ENCODE measurements at regions not wholly inside any gene's neighbourhood (a gene's known extent, or its start where the extent isn't known, plus 50 kb on each side); places are given as distances from the start of the nearest gene placed in this dataset.
"Not testable (repeated sequence)": the region's sequence is repeated elsewhere in the genome, so short reads cannot be mapped to it uniquely, and the experiment has no call there.

DNA sequence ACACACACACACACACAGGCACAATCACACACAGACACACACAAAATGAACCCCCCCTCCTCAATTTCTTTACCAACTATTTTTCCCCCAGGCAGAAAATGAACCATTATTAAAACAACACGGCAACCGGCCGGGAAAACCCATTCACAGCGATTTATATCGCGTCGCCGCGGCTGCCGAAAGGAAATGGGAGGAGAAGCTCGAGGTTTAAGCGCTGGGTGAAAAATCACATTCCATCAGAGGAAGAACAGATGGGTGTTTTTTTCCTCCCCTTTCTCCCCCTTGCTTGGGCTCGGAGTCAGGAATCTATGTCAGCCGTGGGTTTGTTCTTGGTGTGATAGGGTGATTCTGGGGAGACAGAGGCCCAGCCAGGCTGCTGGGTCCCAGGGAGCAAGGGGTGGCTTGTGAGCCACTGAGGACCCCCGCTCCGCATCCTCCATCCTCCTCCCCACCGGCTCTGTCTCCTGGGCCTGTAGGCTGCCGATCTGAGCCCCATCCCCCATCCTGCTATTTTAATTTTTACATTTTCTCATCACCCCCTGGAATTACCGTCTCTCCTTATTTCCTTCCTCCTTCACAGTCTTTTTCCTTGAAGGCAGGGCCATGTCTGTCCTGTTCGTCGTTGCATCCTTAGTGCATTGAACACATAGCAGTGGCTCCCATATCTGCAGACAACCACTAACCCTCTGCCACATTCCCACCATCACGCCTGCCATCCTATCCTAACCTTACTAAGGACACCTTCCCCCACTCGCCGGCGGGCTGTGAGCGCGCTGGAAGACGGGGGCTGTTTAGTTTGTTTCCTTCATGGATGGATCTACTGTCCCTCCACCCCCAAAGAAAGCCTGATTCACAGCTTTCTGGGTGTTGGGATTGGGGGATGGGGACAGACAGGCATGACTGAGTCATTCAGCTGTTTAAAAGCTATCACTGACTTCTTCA lies 137.7 kb downstream of the CRLF3 start:
- not testable (repeated sequence) for DNase-seq (ENCODE audit: low read depth)

DNA sequence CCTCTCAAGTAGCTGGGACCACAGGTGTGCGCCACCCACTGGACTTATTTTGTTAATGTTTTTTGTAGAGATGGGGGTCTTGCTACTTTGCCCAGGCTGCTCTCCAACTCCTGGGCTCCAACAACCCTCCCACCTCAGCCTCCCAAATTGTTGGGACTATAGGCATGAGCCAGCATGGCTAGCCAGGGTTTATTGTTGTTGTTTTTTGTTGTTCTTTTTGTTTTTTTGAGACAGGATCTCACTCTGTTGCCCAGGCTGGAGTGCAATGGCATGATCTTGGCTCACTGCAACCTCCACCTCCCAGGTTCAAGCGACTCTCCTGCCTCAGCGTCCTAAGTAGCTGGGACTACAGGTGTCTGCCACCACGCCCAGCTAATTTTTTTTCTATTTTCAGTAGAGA lies 142.2 kb downstream of the CRLF3 start:
- DNase-seq (ENCODE audit: low read depth) = not testable (repeated sequence)

DNA sequence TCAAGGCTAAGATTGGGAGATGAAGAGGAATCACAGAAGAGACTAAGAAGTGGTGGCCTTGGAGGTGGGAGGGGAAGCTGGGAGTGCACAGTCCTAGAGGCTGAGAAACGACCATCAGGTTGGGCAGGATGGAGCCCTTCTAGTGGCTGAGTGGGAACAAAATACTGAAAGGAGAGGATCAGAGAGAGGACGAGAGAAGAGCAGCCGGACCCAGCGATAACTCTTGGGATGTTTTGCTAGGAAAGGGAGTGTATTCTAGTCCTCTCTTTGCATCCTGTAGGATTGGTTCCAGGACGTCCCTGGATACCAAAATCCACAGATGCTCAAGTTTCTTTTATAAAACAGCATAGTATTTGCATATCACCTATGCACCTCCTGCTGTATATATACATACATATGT lies 143.8 kb downstream of the CRLF3 start:
- not testable (repeated sequence) for DNase-seq (ENCODE audit: low read depth)

DNA sequence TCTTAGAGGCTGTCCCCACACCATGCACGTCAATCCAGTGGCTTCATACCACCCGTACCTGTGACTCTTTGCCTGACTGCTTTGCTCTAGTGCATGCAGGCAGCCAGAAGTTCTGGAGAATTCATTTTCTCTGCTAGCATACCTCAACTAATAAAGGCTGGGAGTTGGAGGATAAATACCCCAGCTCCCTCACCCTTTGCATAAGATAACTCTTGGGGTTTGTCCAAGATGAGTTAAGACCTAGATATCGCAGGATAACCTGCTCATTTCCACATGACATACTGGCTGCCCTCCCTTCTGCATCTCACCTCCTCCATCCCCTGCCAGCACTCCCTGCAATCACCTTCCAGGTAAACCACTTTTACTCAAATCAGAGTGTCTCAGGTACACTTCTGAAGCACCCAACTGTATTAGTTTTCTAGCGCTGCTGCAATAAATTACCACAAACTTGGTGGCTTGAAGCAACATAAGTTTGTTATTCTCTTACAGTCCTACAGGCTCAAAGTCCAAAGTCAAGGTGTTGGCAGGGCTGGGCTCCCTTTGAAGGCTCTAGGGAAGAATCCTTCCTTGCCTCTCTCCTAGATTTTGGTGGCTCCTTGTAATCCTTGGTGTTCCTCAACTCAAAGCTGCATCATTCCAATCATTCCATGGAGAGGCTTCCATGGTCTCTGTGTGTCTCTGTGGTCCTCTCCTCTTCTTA lies 146.8 kb downstream of the CRLF3 start:
- no peak for DNase-seq (ENCODE audit: low read depth)

DNA sequence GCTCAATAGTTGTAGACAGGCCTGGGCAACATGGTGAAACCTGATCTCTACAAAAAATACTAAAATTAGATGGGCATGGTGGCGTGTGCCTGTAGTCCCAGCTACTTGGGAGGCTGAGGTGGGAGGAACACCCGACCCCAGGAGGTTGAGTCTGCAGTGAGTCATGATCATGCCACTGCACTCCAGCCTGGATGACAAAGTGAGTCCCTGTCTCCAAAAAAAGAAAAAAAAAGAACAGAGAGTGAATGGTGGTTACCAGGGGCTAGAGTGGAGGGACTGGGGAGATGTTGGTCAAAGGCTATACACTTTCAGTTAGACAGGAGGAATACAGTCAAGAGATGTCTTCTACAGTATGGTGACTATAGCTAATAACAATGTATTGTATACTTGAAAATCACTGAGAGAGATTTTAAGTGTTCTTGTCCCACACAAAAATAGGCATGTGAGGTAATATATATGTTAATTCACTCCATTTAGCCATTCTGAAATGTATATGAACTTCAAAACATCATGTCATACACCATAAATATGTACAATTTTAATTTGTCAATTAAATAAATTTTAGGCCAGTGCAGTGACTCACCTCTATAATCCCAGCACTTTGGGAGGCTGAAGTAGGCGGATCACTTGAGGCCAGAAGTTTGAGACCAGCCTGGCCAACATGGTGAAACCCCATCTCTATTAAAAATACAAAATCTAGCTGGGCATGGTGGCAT lies 148.6 kb downstream of the CRLF3 start:
- not testable (repeated sequence) for DNase-seq (ENCODE audit: low read depth)

DNA sequence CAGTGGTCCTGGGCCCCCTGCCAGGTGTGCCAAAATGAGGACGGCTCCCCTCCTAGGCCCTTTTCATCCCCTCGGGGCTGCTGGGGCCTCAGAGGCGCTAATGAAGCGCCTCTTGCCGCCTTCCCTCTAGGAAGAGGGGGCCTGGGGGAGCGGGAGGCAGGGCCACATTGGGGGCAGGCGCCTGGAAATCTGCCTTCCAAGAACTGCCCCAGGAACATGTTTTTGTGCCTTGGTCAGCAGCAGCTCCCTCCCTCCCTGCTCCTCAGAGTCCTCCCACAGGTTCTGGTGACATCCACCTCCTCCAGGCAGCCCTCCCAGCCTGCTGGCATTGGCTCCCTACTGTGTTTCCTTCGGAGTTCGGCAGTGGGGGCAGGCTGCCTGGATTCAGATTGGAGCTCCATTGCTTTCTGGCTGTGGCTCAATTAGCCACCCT lies 155.3 kb downstream of the CRLF3 start:
- not testable (repeated sequence) for DNase-seq (ENCODE audit: low read depth)

DNA sequence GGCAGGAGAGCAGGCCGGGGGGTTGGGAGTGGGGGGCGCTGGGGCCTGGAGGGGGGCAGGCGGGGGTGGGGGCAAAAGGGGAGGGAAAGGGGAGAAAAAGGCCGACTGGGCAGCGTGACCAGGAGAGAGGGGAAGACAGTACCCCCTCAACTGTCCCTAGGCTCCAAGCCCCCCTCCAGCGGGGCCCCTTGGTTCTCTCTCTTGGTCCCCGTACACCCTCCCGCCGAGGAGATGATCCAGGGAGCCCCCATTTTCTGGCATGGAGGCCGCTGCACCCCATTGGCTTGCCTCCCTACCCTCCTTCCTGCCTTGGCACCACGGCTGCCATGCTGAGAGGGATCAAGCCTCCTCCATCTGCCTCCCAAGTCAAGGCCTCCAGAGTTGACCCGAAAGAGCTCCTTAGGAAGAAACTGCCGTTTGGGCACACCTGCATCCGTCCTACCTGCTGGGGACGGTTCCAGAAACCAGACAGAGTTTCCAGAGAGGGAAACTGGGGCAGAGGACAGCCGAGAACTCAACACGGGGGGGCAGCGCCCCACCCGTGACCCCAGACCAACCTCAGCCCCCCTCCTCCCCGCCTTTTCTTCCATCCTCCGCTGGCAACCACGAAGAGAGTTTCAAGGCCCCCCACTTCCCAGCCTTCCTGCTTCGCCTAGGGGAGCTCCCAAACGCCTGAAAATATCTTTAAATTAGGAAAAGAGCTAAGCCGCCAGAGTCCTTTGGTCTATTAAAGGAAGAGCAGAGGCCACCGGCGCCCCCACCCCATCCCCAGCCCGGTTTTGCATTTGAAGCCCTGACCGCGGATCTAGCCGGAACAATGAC lies 155.9 kb downstream of the CRLF3 start:
- not testable (repeated sequence) for DNase-seq (ENCODE audit: low read depth)

DNA sequence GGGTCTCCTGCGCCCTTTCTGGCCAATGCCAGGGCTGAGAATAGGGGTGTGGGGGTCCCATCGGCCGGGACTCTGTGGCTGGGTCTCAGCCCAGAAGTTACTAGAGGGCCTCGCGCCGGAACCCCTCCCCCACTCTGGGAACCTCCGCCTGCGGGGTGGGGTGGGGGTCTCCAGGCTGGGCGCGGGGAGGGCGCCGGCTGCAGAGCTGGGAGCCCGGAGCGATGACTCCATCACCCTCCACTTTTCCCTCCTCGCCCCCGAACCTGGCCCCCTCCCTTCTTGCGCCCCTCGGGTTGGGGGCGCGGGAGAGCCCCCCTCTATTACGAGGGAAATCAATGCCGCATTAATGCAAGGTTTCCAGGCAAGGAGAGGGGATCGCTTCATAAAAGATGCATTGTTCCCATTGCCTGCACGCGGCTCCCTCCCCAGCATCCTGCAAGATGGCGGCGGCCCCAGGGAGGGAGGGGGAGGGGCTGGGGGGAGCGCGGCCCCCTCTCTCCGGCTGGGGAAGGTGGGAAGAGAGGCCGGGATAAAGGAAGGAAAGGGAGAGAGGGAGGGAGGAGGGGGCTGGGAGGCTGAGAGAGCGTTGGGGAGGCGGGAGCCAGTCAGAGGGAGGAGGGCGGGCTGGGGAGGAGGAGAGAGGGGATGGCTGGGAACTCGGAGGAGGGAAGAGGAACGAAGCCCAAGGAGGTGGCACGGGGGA lies 156.7 kb downstream of the CRLF3 start:
- not testable (repeated sequence) for DNase-seq (ENCODE audit: low read depth)

DNA sequence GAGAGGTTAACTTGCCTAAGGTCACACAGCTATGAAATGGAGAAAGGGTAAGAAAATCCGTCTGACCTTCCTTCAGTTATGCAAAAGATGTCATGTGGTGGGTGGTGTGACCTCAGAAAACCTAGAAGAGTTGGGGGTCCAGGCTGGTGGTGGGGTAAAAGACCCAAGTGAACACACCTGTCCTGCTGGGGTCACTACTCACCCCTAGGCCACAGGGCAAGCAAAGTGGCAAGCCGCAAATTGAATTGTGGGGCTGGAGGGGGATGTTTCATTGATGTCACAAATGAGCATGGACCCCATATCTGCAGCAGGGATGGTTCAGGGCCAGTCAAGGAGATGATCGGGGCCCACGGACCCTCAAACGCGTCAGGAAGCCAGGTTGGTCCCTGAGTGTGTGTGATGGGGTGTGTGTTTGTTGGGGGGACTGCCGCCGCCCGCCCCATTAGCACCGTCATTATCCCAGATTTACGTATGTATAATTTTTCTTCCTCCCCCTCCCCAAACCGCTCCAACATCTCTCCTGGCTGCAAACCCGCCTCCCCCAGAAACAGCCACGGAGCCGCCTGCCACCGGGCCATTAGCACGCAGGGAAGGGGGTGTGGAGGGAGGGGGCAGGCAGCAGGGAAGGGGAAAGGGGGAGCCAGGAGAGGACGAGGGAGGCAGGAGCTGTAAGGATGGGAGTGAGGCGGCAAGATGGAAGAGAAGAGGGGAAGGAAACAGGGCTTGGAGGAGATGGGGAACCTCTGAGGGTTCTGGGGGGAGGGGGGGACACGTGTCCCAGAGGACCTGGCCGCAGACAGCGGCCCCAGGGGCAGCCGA lies 157.4 kb downstream of the CRLF3 start:
- not testable (repeated sequence) for DNase-seq (ENCODE audit: low read depth)

DNA sequence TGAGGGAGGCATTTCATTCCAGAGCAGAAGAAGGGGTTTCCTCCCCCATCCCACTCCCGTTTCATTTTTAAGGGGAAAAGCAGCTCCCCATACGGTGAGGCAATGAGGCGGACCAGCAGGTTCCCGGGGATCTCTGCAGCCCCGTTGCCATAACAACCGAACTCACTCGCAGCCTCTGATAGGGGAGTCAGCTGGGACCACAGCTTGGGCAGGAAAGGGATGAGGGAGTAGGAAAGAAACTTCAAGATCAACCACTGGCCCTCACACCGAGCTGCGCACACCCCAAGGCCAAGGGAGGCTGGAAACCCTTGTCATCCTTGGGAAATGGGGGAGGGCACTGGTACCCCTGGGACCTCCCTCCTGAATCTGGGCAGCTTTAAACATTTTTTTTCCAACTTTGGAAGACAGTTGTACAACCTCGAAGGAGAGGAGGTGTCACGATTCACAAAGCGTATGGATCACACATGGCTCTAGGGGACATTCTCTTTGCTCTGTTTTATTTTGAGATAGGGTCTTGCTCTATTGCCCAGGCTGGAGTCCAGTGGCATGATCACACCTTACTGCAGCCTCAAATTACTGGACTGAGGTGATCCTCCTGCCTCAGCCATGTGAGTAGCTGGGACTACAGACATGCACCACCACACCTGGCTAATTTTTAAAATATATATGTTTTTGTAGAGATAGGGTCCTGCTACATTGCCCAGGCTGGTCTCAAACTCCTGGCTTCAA lies 160.6 kb downstream of the CRLF3 start:
- DNase-seq (ENCODE audit: low read depth) = not testable (repeated sequence)

DNA sequence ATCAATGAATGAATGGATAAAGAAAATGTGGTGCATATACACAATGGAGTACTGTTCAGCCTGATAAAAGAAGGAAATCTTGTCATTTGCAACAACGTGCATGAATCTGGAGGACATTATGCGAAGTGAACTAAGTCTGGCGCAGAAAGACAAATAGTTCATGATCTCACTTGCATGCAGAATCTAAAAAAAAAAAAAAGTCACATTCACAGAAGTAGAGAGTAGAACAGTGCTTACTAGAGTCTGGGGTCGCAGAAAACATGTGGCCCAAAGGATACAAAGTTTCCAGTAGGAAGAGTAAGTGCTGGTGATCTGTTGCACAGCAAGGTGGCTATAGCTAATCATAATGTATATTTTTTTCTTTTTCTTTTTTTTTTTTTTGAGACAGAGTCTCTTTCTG lies 167.3 kb downstream of the CRLF3 start:
- DNase-seq (ENCODE audit: low read depth) = not testable (repeated sequence)

DNA sequence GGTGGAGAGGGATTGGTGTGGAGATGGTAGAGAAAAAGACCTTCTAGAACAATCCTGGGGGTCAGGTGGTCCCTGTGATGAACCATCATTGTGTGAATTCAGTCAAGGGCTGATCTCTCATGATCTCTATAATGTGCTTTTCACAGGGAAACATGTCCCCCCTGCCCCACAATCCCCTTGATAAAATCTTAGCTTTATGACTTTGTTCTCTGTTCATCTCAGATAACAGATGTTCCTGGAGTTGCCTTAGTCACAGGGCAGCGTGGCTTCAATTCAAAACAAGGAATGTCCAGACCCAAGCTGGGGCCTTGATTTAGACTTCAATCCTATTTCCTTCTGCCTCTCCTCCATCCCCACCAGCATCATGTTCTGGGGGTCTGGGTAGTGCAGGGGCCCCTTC lies 171.5 kb downstream of the CRLF3 start:
- DNase-seq (ENCODE audit: low read depth) = not testable (repeated sequence)

DNA sequence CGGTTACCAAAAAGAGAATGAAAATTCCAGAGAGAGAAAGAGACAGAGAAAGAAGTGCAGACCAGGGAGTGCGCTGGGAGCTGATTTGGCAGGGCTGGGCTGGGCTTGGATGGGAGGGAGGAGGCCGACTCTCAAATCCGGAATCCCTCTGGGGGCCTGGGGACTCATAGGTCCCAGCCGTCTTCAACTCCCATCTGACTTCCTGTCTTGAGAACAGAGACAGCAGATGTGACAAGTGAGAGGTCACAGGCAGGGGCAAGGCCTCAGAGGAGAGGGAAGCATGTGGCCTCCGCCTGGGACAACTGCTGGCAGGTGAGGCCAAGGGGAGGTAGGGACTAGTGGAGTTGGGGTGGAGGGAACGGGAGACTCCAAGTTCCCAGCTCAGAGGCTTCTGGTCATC lies 172.9 kb downstream of the GOSR1 start:
- DNase-seq (ENCODE audit: low read depth) = not testable (repeated sequence)

DNA sequence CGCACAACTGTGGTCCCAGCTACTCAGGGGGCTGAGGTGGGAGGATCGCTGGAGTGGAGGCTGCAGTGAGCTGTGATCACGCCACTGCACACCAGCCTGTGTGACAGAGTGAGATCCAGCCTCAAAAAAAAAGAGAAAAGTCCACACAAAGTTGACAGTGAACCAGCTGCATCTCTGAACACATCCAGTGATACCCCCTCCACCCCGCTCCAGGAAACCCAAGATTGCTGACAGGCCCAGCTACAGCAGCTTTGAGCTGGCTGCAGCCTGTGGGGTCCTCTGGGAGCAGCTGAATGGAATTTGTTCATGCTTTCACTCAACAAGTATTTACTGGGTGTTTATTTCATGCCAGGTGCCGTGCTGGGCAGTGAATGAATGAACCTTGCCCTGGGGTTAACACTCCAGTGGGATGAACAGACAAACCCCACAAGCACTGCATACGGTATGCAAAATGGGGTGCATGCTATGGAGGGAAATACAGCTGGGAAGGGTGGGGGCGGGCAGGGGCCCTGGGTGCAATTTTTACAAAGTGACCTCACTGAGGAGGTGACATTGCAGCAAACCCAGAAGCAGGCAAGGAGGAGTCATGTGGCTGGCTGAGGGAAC lies 170.9 kb downstream of the GOSR1 start:
- not testable (repeated sequence) for DNase-seq (ENCODE audit: low read depth)

DNA sequence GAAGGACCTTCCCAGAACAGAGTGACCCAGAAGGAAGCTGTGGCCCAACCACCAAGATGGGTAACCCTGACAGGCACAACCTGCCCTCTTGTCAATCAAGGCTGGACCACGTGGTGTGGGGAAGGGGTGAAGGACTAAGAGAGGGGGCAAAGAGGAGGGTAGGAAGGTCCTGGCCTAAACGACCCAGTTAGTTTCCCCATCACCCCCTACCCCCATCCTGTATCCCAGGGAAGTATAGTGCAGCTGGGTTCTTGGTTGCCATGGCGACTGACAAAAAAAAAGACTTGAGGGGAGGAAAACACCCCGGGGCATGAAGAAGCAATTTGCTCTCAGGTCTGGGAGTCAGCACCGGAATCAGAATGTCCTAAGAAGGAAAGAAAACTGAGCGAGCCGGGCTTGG lies 168.7 kb downstream of the GOSR1 start:
- DNase-seq (ENCODE audit: low read depth) = not testable (repeated sequence)

DNA sequence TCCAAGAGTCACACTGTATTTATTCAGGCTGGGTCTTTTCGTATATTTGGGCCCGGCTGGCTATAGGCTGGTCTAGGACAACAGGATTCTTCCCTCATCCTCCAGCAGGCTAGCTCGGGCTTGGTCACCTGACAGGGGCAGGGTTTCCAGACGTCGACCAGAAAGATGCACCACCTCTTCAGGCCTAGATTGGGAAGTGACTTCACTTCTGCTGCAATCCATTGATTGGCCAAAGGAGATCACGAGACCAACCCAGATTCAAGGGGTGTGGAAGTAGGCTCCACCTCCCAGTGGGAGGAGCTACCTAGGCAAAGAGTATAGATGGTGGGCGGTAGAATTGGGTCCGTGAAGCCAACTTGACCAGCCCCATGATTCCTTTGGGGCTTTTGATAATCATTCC lies 167.5 kb downstream of the GOSR1 start:
- not testable (repeated sequence) for DNase-seq (ENCODE audit: low read depth)

DNA sequence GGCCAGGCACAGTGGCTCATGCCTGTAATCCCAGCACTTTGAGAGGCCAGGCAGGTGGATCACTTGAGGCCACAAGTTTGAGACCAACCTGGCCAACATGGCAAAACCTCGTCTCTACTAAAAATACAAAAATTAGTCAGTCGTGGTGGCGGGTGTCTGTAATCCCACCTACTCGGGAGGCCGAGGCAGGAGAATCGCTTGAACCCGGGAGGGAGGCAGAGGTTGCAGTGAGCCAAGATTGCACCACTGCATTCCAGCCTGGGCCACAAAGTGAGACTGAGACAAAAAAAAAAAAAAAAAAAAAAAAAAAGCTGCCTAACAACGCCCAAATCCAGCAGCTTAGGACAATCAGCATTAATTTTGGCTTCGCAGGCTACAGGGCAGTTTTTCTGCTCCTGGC lies 167.1 kb downstream of the GOSR1 start:
- not testable (repeated sequence) for DNase-seq (ENCODE audit: low read depth)

DNA sequence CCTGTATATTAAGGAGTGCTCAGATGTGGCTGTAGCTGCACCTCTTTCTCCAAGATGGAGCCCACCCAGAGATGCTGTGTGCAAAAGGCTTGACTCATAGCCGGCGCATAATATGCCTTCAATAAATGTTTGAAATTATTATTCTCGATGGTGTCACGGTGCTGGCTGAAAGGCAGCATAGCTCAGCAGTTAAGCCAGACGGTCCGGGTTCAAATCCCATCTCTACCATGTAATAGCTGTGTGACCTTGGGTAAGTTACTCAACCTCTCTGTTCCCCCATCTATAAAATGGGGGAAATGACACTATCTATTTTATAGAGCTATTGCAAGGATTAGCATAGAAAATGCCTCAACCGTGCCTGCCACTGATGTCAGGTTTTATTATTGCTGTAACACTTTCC lies 164.2 kb downstream of the GOSR1 start:
- not testable (repeated sequence) for DNase-seq (ENCODE audit: low read depth)

DNA sequence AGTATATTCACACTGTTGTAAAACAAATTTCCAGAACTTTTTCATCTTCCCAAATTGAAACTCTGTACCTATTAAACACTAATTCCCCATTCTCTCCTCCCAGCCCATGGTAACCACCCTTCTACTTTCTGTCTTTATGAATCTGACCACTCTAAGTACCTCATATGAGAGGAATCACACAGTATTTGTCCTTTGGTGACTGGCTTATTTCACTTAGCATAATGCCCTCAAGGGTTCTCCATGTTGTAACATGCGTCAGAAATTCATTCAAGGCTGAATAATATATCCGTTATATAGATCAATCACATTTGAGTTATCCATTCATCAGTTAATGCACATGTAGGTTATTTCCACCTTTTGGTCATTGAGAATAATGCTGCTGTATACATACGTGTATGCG lies 162.2 kb downstream of the GOSR1 start:
- not testable (repeated sequence) for DNase-seq (ENCODE audit: low read depth)
